ENCODE measurements at regions not wholly inside any gene's neighbourhood (a gene's known extent, or its start where the extent isn't known, plus 50 kb on each side); places are given as distances from the start of the nearest gene placed in this dataset.

GRCh38 chr20:48409055-48409615, 418.7 kb downstream of the PREX1 start:
- Histone ChIP-seq H3K27ac (ENCODE audit: low read depth, low read length) (no peak overlapping the region), H3K9me3 (ENCODE audit: control insufficient read depth, insufficient read depth, low read length) (no peaks in the 10 kb centered on the region), H3K36me3 (ENCODE audit: control insufficient read depth, low read length) (no peaks in the 10 kb centered on the region), H3K79me2 (ENCODE audit: control insufficient read depth, low read length) (no peaks in the 10 kb centered on the region), H3K4me3 (ENCODE audit: low read length) (no peak overlapping the region), H4K20me1 (ENCODE audit: control insufficient read depth, insufficient read depth, low read depth, low read length) (no peaks in the 10 kb centered on the region), H3K9me2 (replicated peaks; ENCODE audit: control insufficient read depth, low read length) (no peaks in the 10 kb centered on the region), H3F3A (ENCODE audit: control insufficient read depth, insufficient read depth) (no peaks in the 10 kb centered on the region), H3K4me1 (ENCODE audit: control insufficient read depth, low read length) (no peaks in the 10 kb centered on the region), H3K27me3 (ENCODE audit: control insufficient read depth, low read length) (no peaks in the 10 kb centered on the region), H3K4me2 (ENCODE audit: low read length) (no peak overlapping the region)
- TF ChIP-seq EZH2phosphoT487 (IDR thresholded peaks at IDR 0.05; ENCODE audit: borderline replicate concordance, low read length) (no peak), CTCF (IDR thresholded peaks at IDR 0.05; ENCODE audit: low read depth, low read length, poor library complexity, severe bottlenecking) (no peak)

GRCh38 chr20:48407710-48408109, 420.1 kb downstream of the PREX1 start:
- no peaks in the 10 kb centered on the region for H3F3A ChIP-seq (ENCODE audit: control insufficient read depth, insufficient read depth)
- H3K27me3 ChIP-seq (ENCODE audit: control insufficient read depth, low read length) = no peaks in the 10 kb centered on the region
- H3K4me2 ChIP-seq (ENCODE audit: low read length) = no peak overlapping the region

GRCh38 chr20:48406912-48407340, 420.9 kb downstream of the PREX1 start:
- no peaks in the 10 kb centered on the region for H3K27me3 ChIP-seq (ENCODE audit: control insufficient read depth, low read length)
- H3K9me2 ChIP-seq (replicated peaks; ENCODE audit: control insufficient read depth, low read length) = no peaks in the 10 kb centered on the region
- no peaks in the 10 kb centered on the region for H3K9me3 ChIP-seq (ENCODE audit: control insufficient read depth, insufficient read depth, low read length)
- TF ChIP-seq CTCF (IDR thresholded peaks at IDR 0.05; ENCODE audit: low read depth, low read length, poor library complexity, severe bottlenecking) (no peak), EZH2phosphoT487 (IDR thresholded peaks at IDR 0.05; ENCODE audit: borderline replicate concordance, low read length) (no peak)
- H3K27ac ChIP-seq (ENCODE audit: low read depth, low read length) = no peak overlapping the region
- no peaks in the 10 kb centered on the region for H3K79me2 ChIP-seq (ENCODE audit: control insufficient read depth, low read length)
- no peaks in the 10 kb centered on the region for H3K36me3 ChIP-seq (ENCODE audit: control insufficient read depth, low read length)
- no peaks in the 10 kb centered on the region for H4K20me1 ChIP-seq (ENCODE audit: control insufficient read depth, insufficient read depth, low read depth, low read length)
- H3K4me2 ChIP-seq (ENCODE audit: low read length) = no peak overlapping the region
- H3F3A ChIP-seq (ENCODE audit: control insufficient read depth, insufficient read depth) = no peaks in the 10 kb centered on the region
- no peaks in the 10 kb centered on the region for H3K4me1 ChIP-seq (ENCODE audit: control insufficient read depth, low read length)
- no peak overlapping the region for H3K4me3 ChIP-seq (ENCODE audit: low read length)

More at GRCh38 chr20:48407710-48408109, 420.1 kb downstream of the PREX1 start:
- Histone ChIP-seq H3K9me3 (ENCODE audit: control insufficient read depth, insufficient read depth, low read length) (no peaks in the 10 kb centered on the region), H3K36me3 (ENCODE audit: control insufficient read depth, low read length) (no peaks in the 10 kb centered on the region), H3K4me3 (ENCODE audit: low read length) (no peak overlapping the region), H3K79me2 (ENCODE audit: control insufficient read depth, low read length) (no peaks in the 10 kb centered on the region), H3K9me2 (replicated peaks; ENCODE audit: control insufficient read depth, low read length) (no peaks in the 10 kb centered on the region), H4K20me1 (ENCODE audit: control insufficient read depth, insufficient read depth, low read depth, low read length) (no peaks in the 10 kb centered on the region), H3K27ac (ENCODE audit: low read depth, low read length) (no peak overlapping the region), H3K4me1 (ENCODE audit: control insufficient read depth, low read length) (no peaks in the 10 kb centered on the region)
- TF ChIP-seq EZH2phosphoT487 (IDR thresholded peaks at IDR 0.05; ENCODE audit: borderline replicate concordance, low read length) (no peak), CTCF (IDR thresholded peaks at IDR 0.05; ENCODE audit: low read depth, low read length, poor library complexity, severe bottlenecking) (no peak)
